GM12878 (cell line): ENCODE measurements at regions not wholly inside any gene's neighbourhood (a gene's known extent, or its start where the extent isn't known, plus 50 kb on each side); places are given as distances from the start of the nearest gene placed in this dataset.

Experiments
- CUX1 ChIP-seq: IDR thresholded peaks from 2 replicates; pipeline ENCODE4 v1.6.1; 2012; ENCODE audit warnings: improper control_type of control experiment, low read depth, low read length; ENCODE audit not compliant: insufficient replicate concordance
- FOXM1 ChIP-seq: IDR thresholded peaks from 2 replicates; pipeline ENCODE4 v1.6.1; 2012; ENCODE audit warnings: low read depth, mild to moderate bottlenecking, inconsistent platforms, low read length, moderate library complexity
- MTA2 ChIP-seq: fragments of 450-650 bp; IDR thresholded peaks from 2 replicates; pipeline ENCODE4 v1.6.1; 2016; ENCODE audit warnings: low read depth, mild to moderate bottlenecking, moderate library complexity
- REST ChIP-seq: IDR thresholded peaks from 2 replicates; pipeline ENCODE4 v1.6.1; 2012; ENCODE audit warnings: mild to moderate bottlenecking, low read depth, low read length

DNA sequence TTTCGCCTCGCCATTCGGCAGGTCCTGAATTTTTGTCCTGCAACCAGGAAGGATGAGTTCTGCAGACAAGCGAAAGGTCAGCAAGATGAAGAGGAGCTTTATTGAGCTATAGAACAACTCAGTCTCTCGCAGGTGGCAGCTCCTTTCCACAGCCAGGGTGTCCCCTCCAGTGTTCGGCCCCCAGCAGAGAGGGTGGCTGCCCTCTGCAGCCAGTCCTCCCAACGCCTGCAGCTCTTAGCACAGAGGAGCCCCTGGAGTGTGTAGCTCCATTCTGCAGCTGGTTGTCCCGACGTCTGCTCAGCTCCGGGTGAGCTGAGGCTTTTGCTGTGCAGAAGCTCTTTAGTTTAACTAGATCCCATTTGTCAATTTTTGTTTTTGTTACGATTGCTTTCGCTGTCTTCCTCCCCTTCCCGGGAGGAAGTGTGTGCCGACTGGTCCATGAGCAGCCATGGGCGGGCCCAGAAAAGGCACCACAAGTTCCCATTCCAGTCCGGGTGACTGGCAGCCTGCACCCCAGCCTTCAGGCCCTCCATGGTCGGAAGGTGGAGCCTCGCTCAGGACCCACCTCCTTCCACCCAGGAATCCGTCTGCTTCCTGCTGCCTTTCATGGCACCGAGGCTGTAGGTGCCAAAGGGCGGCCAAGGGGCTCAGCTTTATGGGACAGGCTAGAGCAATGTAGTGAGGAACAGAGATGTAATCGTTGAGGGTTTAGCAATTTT, 497.8 kb upstream of the CNTN4 start (continued):
- TF ChIP-seq CUX1 (no peak), MTA2 (no peak), FOXM1 (no peak), REST (no peak)
